GM19395 (cell line): ENCODE measurements at regions not wholly inside any gene's neighbourhood (a gene's known extent, or its start where the extent isn't known, plus 50 kb on each side); places are given as distances from the start of the nearest gene placed in this dataset.
"Not testable (repeated sequence)": the region's sequence is repeated elsewhere in the genome, so short reads cannot be mapped to it uniquely, and the experiment has no call there.

Experiments
- ATAC-seq: cut with Tn5 transposase; IDR thresholded peaks from one replicate; pipeline ENCODE4 v1.9.1; 2021; ENCODE audit warnings: mild to moderate bottlenecking, moderate library complexity; ENCODE audit not compliant: unreplicated experiment

GRCh38 chr4:187383181-187383580 is 612.4 kb upstream of the ZFP42 start:
- ATAC-seq = no peak

GRCh38 chr4:187387739-187388138 is 607.8 kb upstream of the ZFP42 start:
- no peak for ATAC-seq

- ATAC-seq = no peak
Measured at GRCh38 chr4:187389420-187389819, 606.2 kb upstream of the ZFP42 start.

GRCh38 chr4:187390646-187391045 is 604.9 kb upstream of the ZFP42 start:
- no peak for ATAC-seq

GRCh38 chr4:187393531-187394344 is 601.8 kb upstream of the ZFP42 start:
- no peak for ATAC-seq

DNA sequence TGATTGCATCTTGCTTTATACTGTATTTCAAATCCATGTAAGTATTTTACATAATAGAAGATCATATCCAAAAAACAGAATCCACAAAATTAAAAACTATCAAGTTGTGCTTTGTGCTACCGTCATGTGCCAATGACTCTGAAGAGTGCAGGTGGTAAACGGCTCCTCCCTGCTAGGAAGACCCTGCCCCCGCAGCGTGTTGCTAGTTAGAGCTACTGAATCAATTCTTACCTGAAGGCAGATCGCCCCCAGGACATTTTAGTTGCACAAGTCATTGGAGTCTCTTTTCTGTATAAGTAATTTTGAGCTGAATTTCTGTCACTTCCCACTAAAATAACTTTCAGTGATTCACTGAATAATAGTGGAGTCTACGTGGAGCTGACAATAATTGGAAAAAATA is 599.5 kb upstream of the ZFP42 start:
- ATAC-seq = no peak

GRCh38 chr4:187408447-187408846 is 587.1 kb upstream of the ZFP42 start:
- ATAC-seq = not testable (repeated sequence)

DNA sequence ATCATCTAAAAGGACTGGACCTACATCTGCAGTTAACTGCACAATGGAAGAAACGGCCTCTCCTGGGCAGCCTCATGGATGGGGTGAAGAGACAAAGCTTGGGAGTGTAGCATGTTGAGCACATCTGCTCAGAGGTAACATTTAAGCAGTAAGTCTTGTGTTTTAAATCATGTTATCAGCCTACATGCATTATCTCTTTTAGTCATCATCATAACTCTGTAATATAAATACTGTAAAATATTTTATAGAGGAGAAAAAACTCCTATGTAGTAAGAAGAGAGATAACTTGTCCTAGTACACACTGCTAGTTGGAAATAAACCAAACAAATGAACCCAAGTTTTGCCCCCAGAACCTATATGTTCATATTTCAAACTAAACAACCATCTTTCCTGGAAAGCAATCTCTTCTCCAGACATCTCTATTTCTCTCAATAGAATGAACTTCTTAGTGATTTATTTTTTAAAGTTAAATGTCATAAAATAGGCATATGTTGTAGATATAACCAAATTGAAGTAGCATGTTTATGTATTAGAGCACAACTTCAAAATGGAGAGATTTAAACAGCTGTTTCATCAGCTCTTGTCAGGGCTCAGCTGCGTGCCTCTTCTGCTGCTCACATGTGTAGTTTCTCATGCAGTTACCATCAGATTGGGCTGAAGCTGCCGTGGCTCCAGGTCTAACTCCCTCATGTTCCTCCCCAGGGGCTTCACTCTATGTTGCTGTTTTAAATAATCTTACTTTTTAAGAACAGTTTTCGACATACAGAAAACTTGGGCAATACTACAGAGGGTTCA is 581.8 kb upstream of the ZFP42 start:
- no peak for ATAC-seq

DNA sequence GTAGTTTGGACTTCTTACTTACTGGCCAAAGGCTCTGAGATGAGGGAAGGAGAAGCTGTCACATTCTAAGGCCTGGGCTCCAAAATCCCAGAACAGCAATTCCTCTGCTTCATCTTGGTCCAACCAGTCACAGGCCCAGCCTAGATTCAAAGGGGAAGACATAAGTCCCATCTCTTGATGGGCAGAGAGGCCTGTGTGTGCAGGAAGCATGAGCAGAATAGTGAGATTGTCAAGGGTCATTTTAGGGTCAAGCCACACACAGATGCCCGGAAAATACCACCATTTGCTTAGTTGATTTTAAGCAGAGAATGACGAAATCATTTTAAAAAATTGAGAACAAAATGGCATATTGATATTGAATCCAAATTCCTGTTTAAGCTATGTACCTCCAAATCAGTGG is 580.9 kb upstream of the ZFP42 start:
- ATAC-seq = no peak

- no peak for ATAC-seq
Measured at GRCh38 chr4:187415231-187415630, 580.3 kb upstream of the ZFP42 start.

DNA sequence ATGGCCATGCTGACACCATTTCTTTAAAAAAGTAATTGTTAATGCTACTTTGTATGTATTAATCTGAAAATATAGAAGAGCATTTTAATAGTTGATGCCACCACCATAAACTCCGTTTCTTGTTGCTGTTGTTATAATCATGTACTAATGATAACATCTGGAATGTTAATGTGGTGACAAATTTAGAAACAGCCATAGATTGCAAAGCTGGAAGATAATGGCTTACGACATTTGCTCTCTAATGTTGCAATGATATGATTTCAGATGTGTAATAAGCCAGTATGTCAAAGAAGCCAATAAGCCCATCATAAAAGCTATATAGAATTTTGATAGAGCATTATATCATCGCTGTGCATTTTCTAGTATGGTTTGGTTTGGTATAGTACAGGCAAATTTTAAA is 579.4 kb upstream of the ZFP42 start:
- ATAC-seq = no peak

- no peak for ATAC-seq
Measured at GRCh38 chr4:187417721-187418120, 577.9 kb upstream of the ZFP42 start.

GRCh38 chr4:187422655-187423054 is 572.9 kb upstream of the ZFP42 start:
- ATAC-seq = no peak

GRCh38 chr4:187424636-187425035 is 570.9 kb upstream of the ZFP42 start:
- ATAC-seq = no peak

- ATAC-seq = no peak
Measured at GRCh38 chr4:187426511-187426910, 569.1 kb upstream of the ZFP42 start.

- ATAC-seq = no peak
Measured at GRCh38 chr4:187432310-187432709, 563.3 kb upstream of the ZFP42 start.

- ATAC-seq = no peak
Measured at GRCh38 chr4:187433141-187433540, 562.4 kb upstream of the ZFP42 start.

- no peak for ATAC-seq
Measured at GRCh38 chr4:187436251-187436650, 559.3 kb upstream of the ZFP42 start.

DNA sequence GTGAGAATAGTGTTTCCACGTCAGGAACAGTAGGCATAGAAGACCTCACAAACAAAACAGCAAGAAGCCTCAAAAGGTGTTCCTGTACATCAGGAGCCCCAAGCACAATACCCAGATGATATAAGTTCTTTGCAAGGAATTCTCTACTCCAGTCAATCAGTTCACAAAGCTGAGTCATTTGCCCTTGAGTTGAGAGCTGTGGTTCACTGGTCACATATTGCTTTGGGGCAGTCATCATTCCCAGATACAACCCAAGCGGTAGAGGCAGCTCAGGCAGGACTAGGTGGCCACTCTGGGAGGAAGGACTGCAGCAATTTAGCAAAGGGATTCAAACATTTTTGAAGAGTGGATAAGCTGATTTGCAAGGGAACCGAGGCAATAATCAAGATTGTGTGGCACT is 551.5 kb upstream of the ZFP42 start:
- no peak for ATAC-seq

- no peak for ATAC-seq
Measured at GRCh38 chr4:187449702-187450101, 545.9 kb upstream of the ZFP42 start.

DNA sequence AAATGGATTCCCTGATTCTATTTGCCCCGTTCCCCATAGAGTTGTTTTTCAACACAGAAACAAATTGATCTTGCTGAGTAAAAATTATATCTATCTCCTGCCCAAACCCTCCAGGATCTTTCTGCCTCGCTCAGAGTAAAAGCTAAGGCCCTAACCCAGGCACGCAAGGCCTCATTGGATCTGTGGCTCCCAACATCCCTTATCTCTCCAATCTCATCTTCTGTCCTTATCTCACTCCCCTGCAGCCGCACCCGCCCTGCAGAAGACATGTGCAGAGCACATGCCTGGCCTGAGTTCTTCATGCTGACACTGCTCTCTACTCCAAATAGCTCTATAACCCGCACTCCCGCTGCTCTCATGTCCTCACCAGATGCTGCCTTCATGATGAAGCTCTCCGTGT is 543.8 kb upstream of the ZFP42 start:
- ATAC-seq = no peak

GRCh38 chr4:187460016-187460415 is 535.6 kb upstream of the ZFP42 start:
- no peak for ATAC-seq
